Ovary (tissue), 3 donors: ENCODE measurements at regions not wholly inside any gene's neighbourhood (a gene's known extent, or its start where the extent isn't known, plus 50 kb on each side); places are given as distances from the start of the nearest gene placed in this dataset.

ENCODE experiments used
- CTCF ChIP-seq, 3 donors: fragments of 450-650 bp in 2 of 3; fragments of 200-600 bp in 1 of 3; IDR thresholded peaks; one replicate each; pipeline versions ENCODE4 v1.5.1 to v1.8.0; 2016 to 2022; ENCODE audit warnings: antibody characterized with exemption in 3 of 3, mild to moderate bottlenecking in 1 of 3
- EP300 ChIP-seq: sonication (generic); formaldehyde crosslinking; IDR thresholded peaks from one replicate; pipeline ENCODE4 v1.6.1; 2017; ENCODE audit warnings: antibody characterized with exemption
- POLR2A ChIP-seq: fragments of 450-650 bp; IDR thresholded peaks from one replicate; pipeline ENCODE4 v1.6.1; 2017; ENCODE audit warnings: antibody characterized with exemption, mild to moderate bottlenecking, moderate library complexity
- donor health status: DM: no; HTN: no; CAD: no.

GRCh38 chr5:118577621-118578020 lies 410.7 kb downstream of the DTWD2 start:
- no peak for TF ChIP-seq CTCF (IDR thresholded peaks at IDR 0.05)
- TF ChIP-seq POLR2A: no peak
- TF ChIP-seq EP300: no peak
